CD4-positive, alpha-beta memory T cell (primary cell): ENCODE measurements at regions not wholly inside any gene's neighbourhood (a gene's known extent, or its start where the extent isn't known, plus 50 kb on each side); places are given as distances from the start of the nearest gene placed in this dataset.

Experiments
- CTCF ChIA-PET: fragments of 350-600 bp; sonication (Branson Sonifier 250); formaldehyde crosslinking; loops from one replicate; lab custom pipeline; 2021; ENCODE audit warnings: inconsistent platforms; ENCODE audit not compliant: partially characterized antibody; lab: Charles Lee
- POLR2A ChIA-PET: fragments of 350-600 bp; sonication (Branson Sonifier 250); formaldehyde crosslinking; loops from one replicate; lab custom pipeline; 2021; ENCODE audit not compliant: partially characterized antibody; lab: Charles Lee
- DNase-seq, 5 donors: peaks; one replicate each; pipeline versions ENCODE4 v3.0.0 to v3.0.0-alpha.2; 2020 to 2022; ENCODE audit warnings: mixed read lengths in 1 of 5
- H3K27ac ChIP-seq: one replicate; pipeline ENCODE4 v1.7.0; 2013; ENCODE audit warnings: low read depth, low read length
- H3K27me3 ChIP-seq: 2 replicates; pipeline ENCODE4 v1.7.0; 2013; ENCODE audit warnings: mild to moderate bottlenecking, low read length, moderate library complexity; ENCODE audit not compliant: insufficient read depth
- H3K36me3 ChIP-seq: 2 replicates; pipeline ENCODE4 v1.7.0; 2013; ENCODE audit warnings: mild to moderate bottlenecking, low read length, moderate library complexity; ENCODE audit not compliant: insufficient read depth
- H3K4me1 ChIP-seq: 2 replicates; pipeline ENCODE4 v1.7.0; 2013; ENCODE audit warnings: mild to moderate bottlenecking, low read length, moderate library complexity; ENCODE audit not compliant: insufficient read depth
- H3K4me3 ChIP-seq, 2 donors: one replicate each; pipeline ENCODE4 v1.7.0; 2013; ENCODE audit warnings: low read length in 2 of 2, mild to moderate bottlenecking in 1 of 2
- H3K9me3 ChIP-seq, 2 donors: one replicate each; pipeline ENCODE4 v1.7.0; 2013; ENCODE audit warnings: low read length in 2 of 2, control low read depth in 1 of 2; ENCODE audit not compliant: control insufficient read depth in 1 of 2
- H3K27ac Mint-ChIP-seq, 7 donors: one replicate each; pipeline ENCODE4 v1.8.0; 2020 to 2021; ENCODE audit warnings: mixed read lengths in 7 of 7, mild to moderate bottlenecking in 6 of 7, inconsistent platforms in 3 of 7, moderate library complexity in 3 of 7
- H3K27me3 Mint-ChIP-seq, 2 donors: one replicate each; pipeline ENCODE4 v1.8.0; 2020 to 2021; ENCODE audit warnings: mixed read lengths in 2 of 2
- H3K36me3 Mint-ChIP-seq, 2 donors: one replicate each; pipeline ENCODE4 v1.8.0; 2020 to 2021; ENCODE audit warnings: mixed read lengths in 2 of 2, inconsistent platforms in 1 of 2, mild to moderate bottlenecking in 1 of 2
- H3K4me1 Mint-ChIP-seq, 4 donors: one replicate each; pipeline ENCODE4 v1.8.0; 2020 to 2021; ENCODE audit warnings: mixed read lengths in 4 of 4, mild to moderate bottlenecking in 1 of 4
- H3K4me3 Mint-ChIP-seq, 8 donors: one replicate each; pipeline ENCODE4 v1.8.0; 2020 to 2021; ENCODE audit warnings: mixed read lengths in 8 of 8, mild to moderate bottlenecking in 7 of 8, moderate library complexity in 6 of 8, inconsistent platforms in 3 of 8
- H3K9me3 Mint-ChIP-seq, 8 donors: one replicate each; pipeline ENCODE4 v1.8.0; 2020 to 2021; ENCODE audit warnings: mixed read lengths in 8 of 8, mild to moderate bottlenecking in 5 of 8, inconsistent platforms in 3 of 8, moderate library complexity in 1 of 8
- intact Hi-C: fragments of 100-400 bp; cut with micrococcal nuclease; formaldehyde crosslinking; loops from one replicate; pipeline ENCODE4 v1.15.1; 2023

DNA sequence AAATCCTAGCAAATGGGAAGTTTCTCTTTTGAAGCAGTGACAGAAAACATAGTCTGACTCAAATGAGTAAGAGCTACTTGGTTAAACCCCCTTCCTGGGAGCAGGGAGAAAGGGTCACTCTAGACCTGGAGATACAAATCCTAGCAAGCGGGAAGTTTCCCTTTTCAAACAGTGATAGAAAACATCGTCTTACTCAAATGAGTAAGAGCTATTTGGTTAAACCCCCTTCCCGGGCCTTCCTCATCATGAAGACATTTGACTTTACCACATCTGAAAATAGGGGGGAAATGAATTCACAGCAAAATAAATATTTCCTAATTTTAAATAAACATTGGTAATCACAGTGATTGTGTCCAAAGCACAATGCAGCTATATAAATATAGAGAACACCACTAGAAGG lies 79.2 kb downstream of the FOXB1 start:
- POLR2A ChIA-PET, result interaction anchor here (0.5 kb wide), 1 partner anchor 129 kb away, joined by 3 read pairs; no protein-coding TSS in a partner anchor
- no peaks in the 10 kb centered on the region for H3K9me3 Mint-ChIP-seq
- no peaks in the 10 kb centered on the region for H3K4me1 Mint-ChIP-seq

DNA sequence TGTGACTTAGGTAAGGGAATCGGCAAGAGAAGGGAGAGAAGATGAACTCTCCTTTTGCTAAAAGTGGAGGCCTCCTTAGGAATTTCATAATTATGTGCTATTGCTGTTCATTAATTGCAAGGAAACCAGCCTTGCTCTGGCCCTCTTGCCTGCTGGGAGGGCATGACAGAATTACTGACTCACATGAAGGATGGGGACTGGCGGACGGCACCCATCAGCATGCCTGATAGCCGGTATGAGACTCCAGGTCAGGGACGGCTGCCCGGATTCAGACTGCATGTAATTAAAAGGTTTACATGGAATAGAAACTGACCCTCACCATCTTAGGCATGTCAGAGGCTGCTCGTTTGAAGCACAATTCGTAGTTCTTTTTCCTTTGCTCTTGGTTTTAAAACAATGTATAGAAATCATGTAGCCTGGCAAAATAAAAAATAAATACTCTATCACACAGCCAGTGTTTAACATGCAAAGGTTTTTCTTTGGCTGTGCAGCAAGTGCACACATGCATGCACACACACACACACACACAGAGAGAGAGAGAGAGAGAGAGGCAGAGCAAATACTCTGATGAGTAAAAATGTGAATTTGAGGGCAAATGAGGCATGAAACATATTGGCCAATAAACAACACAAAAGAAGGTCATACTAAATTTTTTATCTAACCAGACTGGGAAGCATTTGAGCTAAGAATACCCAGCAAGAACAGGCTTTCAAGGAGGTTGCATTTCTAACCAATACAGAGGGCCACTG lies 82.7 kb downstream of the FOXB1 start:
- Histone ChIP-seq H3K27ac (no peak overlapping the region), H3K9me3 (no peaks in the 10 kb centered on the region), H3K27me3 (no peaks in the 10 kb centered on the region), H3K36me3 (no peaks in the 10 kb centered on the region), H3K4me1 (no peaks in the 10 kb centered on the region), H3K4me3 (no peak overlapping the region)
- Mint-ChIP-seq H3K4me1 (no peaks in the 10 kb centered on the region), H3K27ac (no peak overlapping the region), H3K9me3 (no peaks in the 10 kb centered on the region), H3K4me3 (no peak overlapping the region), H3K36me3 (no peaks in the 10 kb centered on the region), H3K27me3 (peaks cover 9 to 16% of the 10 kb centered on the region in 2 donors)
- CTCF ChIA-PET, result no interaction called here
- intact Hi-C loops, result no loop called here
- no peak for DNase-seq
- POLR2A ChIA-PET, result no interaction called here

More for the DNA sequence above, 79.2 kb downstream of the FOXB1 start:
- no peak overlapping the region for H3K4me3 Mint-ChIP-seq
- Histone ChIP-seq H3K36me3 (no peaks in the 10 kb centered on the region), H3K4me3 (no peak overlapping the region), H3K9me3 (no peaks in the 10 kb centered on the region), H3K4me1 (no peaks in the 10 kb centered on the region), H3K27ac (no peak overlapping the region), H3K27me3 (no peaks in the 10 kb centered on the region)
- no peaks in the 10 kb centered on the region for H3K36me3 Mint-ChIP-seq
- H3K27ac Mint-ChIP-seq, result no peak overlapping the region
- intact Hi-C loops, result no loop called here
- CTCF ChIA-PET, result no interaction called here
- H3K27me3 Mint-ChIP-seq, result peaks cover 5 to 11% of the 10 kb centered on the region in 2 donors
- no peak for DNase-seq

GRCh38 chr15:60087561-60087960 lies 83.5 kb downstream of the FOXB1 start:
- Histone ChIP-seq H3K27ac (no peak overlapping the region), H3K9me3 (no peaks in the 10 kb centered on the region), H3K27me3 (no peaks in the 10 kb centered on the region), H3K4me3 (no peak overlapping the region), H3K4me1 (no peaks in the 10 kb centered on the region), H3K36me3 (no peaks in the 10 kb centered on the region)
- POLR2A ChIA-PET, result no interaction called here
- DNase-seq, result no peak
- Mint-ChIP-seq H3K4me3 (no peak overlapping the region), H3K4me1 (no peaks in the 10 kb centered on the region), H3K9me3 (no peaks in the 10 kb centered on the region), H3K27ac (no peak overlapping the region), H3K36me3 (no peaks in the 10 kb centered on the region), H3K27me3 (peaks cover 7 to 13% of the 10 kb centered on the region in 2 donors)
- intact Hi-C loops, result no loop called here
- CTCF ChIA-PET, result interaction anchor here (1.2 kb wide), 1 partner anchor 170 kb away, joined by 3 read pairs; no protein-coding TSS in a partner anchor

- no peak overlapping the region for H3K27ac Mint-ChIP-seq
- H3K36me3 ChIP-seq, result no peaks in the 10 kb centered on the region
- ChIA-PET CTCF (interaction anchor here (1.4 to 1.5 kb wide), 2 partner anchors 37 to 173 kb away, joined by 3 to 6 read pairs; no protein-coding TSS in a partner anchor), POLR2A (no interaction called here)
- DNase-seq, result no peak
- intact Hi-C loops, result no loop called here
- H3K27me3 Mint-ChIP-seq, result peaks cover 5 to 7% of the 10 kb centered on the region in 2 donors
- H3K4me1 ChIP-seq, result no peaks in the 10 kb centered on the region
- no peaks in the 10 kb centered on the region for H3K27me3 ChIP-seq
- no peaks in the 10 kb centered on the region for H3K9me3 Mint-ChIP-seq
- H3K4me1 Mint-ChIP-seq, result no peaks in the 10 kb centered on the region
- H3K27ac ChIP-seq, result no peak overlapping the region
- H3K36me3 Mint-ChIP-seq, result no peaks in the 10 kb centered on the region
- H3K9me3 ChIP-seq, result no peaks in the 10 kb centered on the region
- no peak overlapping the region for H3K4me3 ChIP-seq
- H3K4me3 Mint-ChIP-seq, result no peak overlapping the region
Observed at GRCh38 chr15:60090747-60091146, 86.6 kb downstream of the FOXB1 start.

GRCh38 chr15:60091157-60091556 lies 87.0 kb downstream of the FOXB1 start:
- no peaks in the 10 kb centered on the region for H3K27me3 ChIP-seq
- H3K36me3 ChIP-seq, result no peaks in the 10 kb centered on the region
- Mint-ChIP-seq H3K4me3 (no peak overlapping the region), H3K36me3 (no peaks in the 10 kb centered on the region), H3K27me3 (peaks cover 5 to 7% of the 10 kb centered on the region in 2 donors), H3K9me3 (no peaks in the 10 kb centered on the region), H3K27ac (no peak overlapping the region), H3K4me1 (no peaks in the 10 kb centered on the region)
- DNase-seq, result no peak
- H3K27ac ChIP-seq, result no peak overlapping the region
- CTCF ChIA-PET, result interaction anchor here (1.4 to 1.5 kb wide), 2 partner anchors 36 to 173 kb away, joined by 3 to 6 read pairs; no protein-coding TSS in a partner anchor
- H3K9me3 ChIP-seq, result no peaks in the 10 kb centered on the region
- POLR2A ChIA-PET, result no interaction called here
- H3K4me3 ChIP-seq, result no peak overlapping the region
- no peaks in the 10 kb centered on the region for H3K4me1 ChIP-seq
- intact Hi-C loops, result no loop called here

GRCh38 chr15:60091911-60092310 lies 87.8 kb downstream of the FOXB1 start:
- H3K27ac Mint-ChIP-seq, result no peak overlapping the region
- Histone ChIP-seq H3K27ac (no peak overlapping the region), H3K9me3 (no peaks in the 10 kb centered on the region), H3K27me3 (no peaks in the 10 kb centered on the region), H3K4me3 (no peak overlapping the region), H3K36me3 (no peaks in the 10 kb centered on the region), H3K4me1 (no peaks in the 10 kb centered on the region)
- H3K4me1 Mint-ChIP-seq, result no peaks in the 10 kb centered on the region
- peaks cover 5 to 10% of the 10 kb centered on the region in 2 donors for H3K27me3 Mint-ChIP-seq
- no peaks in the 10 kb centered on the region for H3K36me3 Mint-ChIP-seq
- DNase-seq, result no peak
- intact Hi-C loops, result no loop called here
- ChIA-PET POLR2A (no interaction called here), CTCF (no interaction called here)
- peaks cover 0 to 2% (median 0%) of the 10 kb centered on the region in 8 donors for H3K9me3 Mint-ChIP-seq
- H3K4me3 Mint-ChIP-seq, result no peak overlapping the region

- peaks cover 0 to 6% (median 0%) of the 10 kb centered on the region in 8 donors for H3K9me3 Mint-ChIP-seq
- DNase-seq, result no peak
- no peaks in the 10 kb centered on the region for H3K36me3 Mint-ChIP-seq
- Histone ChIP-seq H3K36me3 (no peaks in the 10 kb centered on the region), H3K27ac (no peak overlapping the region), H3K4me3 (no peak overlapping the region), H3K4me1 (no peaks in the 10 kb centered on the region), H3K27me3 (no peaks in the 10 kb centered on the region), H3K9me3 (no peaks in the 10 kb centered on the region)
- ChIA-PET CTCF (no interaction called here), POLR2A (interaction anchor here (0.6 kb wide), 1 partner anchor 35 kb away, joined by 3 read pairs; no protein-coding TSS in a partner anchor)
- H3K4me1 Mint-ChIP-seq, result no peaks in the 10 kb centered on the region
- no peak overlapping the region for H3K4me3 Mint-ChIP-seq
- H3K27ac Mint-ChIP-seq, result peak overlapping the region in 1 of 7 donors; percentile 7
- intact Hi-C loops, result no loop called here
- H3K27me3 Mint-ChIP-seq, result peaks cover 5 to 10% of the 10 kb centered on the region in 2 donors
Observed at GRCh38 chr15:60093273-60094067, 89.4 kb downstream of the FOXB1 start.
